BE2C (cell line): ENCODE measurements at regions not wholly inside any gene's neighbourhood (a gene's known extent, or its start where the extent isn't known, plus 50 kb on each side); places are given as distances from the start of the nearest gene placed in this dataset.

Experiments
- DNase-seq: peaks from one replicate; pipeline ENCODE4 v3.0.0-alpha.2; 2020
- H3K27me3 ChIP-seq: fragments of 250-450 bp; sonication (Bioruptor Pico); 2 replicates; pipeline ENCODE4 v1.5.1; 2020; ENCODE audit warnings: mild to moderate bottlenecking
- H3K36me3 ChIP-seq: fragments of 250-450 bp; sonication (Bioruptor Pico); 2 replicates; pipeline ENCODE4 v1.5.1; 2020; ENCODE audit warnings: mild to moderate bottlenecking
- H3K4me1 ChIP-seq: fragments of 250-450 bp; sonication (Bioruptor Pico); 2 replicates; pipeline ENCODE4 v1.5.1; 2020
- H3K4me3 ChIP-seq: 2 replicates; pipeline ENCODE4 v1.5.1; 2011; ENCODE audit warnings: low read depth, low read length
- H3K9me3 ChIP-seq: fragments of 250-450 bp; sonication (Bioruptor Pico); 2 replicates; pipeline ENCODE4 v1.5.1; 2020
- TF ChIP-seq, protein P1 (sequence below): IDR thresholded peaks from 2 replicates; pipeline ENCODE4 v1.5.1; 2012; ENCODE audit warnings: mild to moderate bottlenecking, low read depth, low read length

DNA sequence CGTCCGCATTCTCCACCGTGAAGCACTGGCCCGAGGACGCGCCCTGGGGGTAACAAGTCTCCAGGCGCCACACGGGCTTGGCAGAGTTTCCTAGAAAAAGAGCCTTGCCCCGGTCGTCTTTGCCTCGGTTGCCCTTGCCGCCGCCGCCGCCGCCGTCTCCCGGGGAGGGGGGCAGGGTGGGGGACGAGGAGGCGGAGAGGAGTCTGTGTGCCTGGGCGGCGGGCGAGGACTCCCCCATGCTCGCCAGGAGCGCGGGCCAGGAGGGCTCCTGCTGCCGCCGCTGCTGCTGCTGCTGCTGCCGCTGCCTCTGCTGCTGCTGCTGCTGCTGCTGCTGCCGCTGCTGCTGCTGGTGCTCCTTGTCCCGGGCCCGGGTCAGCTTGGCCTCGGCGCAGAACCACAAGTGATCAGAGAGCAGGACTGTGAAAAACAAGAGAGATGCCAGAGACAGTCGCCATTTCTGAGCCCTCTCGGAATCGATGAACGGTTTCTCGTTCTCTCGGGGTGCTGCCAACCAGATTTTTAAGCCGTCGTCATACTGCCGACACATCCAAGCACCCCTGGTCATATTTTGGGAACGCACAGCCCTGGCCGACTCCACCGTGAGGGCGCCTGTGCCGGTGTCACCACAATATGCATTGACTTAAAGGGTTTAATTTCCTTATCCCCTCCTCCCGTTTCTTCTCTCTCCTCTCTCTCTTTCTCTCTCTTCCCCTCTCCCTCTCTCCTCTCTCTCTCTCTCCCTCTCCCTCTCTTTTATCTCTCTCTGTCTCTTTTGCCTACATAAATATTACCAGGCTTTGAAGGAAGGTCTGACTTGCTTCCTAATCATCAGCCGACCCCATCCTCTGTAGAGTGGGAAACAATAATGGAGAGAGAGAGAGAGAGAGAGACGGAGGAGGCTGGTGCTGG lies 349.1 kb downstream of the LIG4 start:
- H3K27me3 ChIP-seq, result no peaks in the 10 kb centered on the region
- peak overlapping the region; percentile 97 for H3K4me3 ChIP-seq
- H3K4me1 ChIP-seq, result 0 out of 2 replicates have a peak, but pooled peaks cover 6% of the 10 kb centered on the region
- H3K9me3 ChIP-seq, result no peaks in the 10 kb centered on the region
- TF ChIP-seq, protein P1, sequence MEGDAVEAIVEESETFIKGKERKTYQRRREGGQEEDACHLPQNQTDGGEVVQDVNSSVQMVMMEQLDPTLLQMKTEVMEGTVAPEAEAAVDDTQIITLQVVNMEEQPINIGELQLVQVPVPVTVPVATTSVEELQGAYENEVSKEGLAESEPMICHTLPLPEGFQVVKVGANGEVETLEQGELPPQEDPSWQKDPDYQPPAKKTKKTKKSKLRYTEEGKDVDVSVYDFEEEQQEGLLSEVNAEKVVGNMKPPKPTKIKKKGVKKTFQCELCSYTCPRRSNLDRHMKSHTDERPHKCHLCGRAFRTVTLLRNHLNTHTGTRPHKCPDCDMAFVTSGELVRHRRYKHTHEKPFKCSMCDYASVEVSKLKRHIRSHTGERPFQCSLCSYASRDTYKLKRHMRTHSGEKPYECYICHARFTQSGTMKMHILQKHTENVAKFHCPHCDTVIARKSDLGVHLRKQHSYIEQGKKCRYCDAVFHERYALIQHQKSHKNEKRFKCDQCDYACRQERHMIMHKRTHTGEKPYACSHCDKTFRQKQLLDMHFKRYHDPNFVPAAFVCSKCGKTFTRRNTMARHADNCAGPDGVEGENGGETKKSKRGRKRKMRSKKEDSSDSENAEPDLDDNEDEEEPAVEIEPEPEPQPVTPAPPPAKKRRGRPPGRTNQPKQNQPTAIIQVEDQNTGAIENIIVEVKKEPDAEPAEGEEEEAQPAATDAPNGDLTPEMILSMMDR, result no peak
- peak; percentile 77 for DNase-seq
- peaks cover 11% of the 10 kb centered on the region for H3K36me3 ChIP-seq

GRCh38 chr13:107865643-107866031 lies 349.7 kb downstream of the LIG4 start:
- Histone ChIP-seq H3K4me3 (peak overlapping the region; percentile 97), H3K36me3 (peaks cover 13% of the 10 kb centered on the region), H3K27me3 (no peaks in the 10 kb centered on the region), H3K9me3 (no peaks in the 10 kb centered on the region), H3K4me1 (peaks cover 8% of the 10 kb centered on the region; the same call in 1 of the 2 replicates)
- DNase-seq, result no peak
- TF ChIP-seq, protein P1, result no peak

DNA sequence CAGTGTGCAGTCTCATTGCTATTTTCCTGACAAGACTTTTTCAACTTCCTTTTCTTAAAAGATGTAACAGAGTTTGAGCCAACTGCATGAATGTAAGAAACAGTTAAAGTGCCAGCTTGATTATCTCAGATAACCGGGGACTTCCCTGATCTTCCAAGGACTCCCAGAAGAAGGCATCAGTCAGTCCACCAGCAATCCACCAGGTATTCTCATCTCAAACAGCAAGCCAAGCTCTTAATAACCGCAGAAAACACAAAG lies 350.1 kb downstream of the LIG4 start:
- H3K9me3 ChIP-seq, result no peaks in the 10 kb centered on the region
- H3K36me3 ChIP-seq, result peaks cover 13% of the 10 kb centered on the region
- peaks cover 9% of the 10 kb centered on the region; the same call in 1 of the 2 replicates for H3K4me1 ChIP-seq
- TF ChIP-seq, protein P1, result no peak
- H3K27me3 ChIP-seq, result no peaks in the 10 kb centered on the region
- no peak for DNase-seq
- peak overlapping the region; percentile 97 for H3K4me3 ChIP-seq

- Histone ChIP-seq H3K9me3 (no peaks in the 10 kb centered on the region), H3K36me3 (peaks cover 15% of the 10 kb centered on the region), H3K4me1 (peaks cover 4% of the 10 kb centered on the region; the same call in 1 of the 2 replicates), H3K27me3 (no peaks in the 10 kb centered on the region), H3K4me3 (peak overlapping the region; percentile 97)
- no peak for DNase-seq
- TF ChIP-seq, protein P1, result no peak
Observed at GRCh38 chr13:107864543-107865317, 350.6 kb downstream of the LIG4 start.

DNA sequence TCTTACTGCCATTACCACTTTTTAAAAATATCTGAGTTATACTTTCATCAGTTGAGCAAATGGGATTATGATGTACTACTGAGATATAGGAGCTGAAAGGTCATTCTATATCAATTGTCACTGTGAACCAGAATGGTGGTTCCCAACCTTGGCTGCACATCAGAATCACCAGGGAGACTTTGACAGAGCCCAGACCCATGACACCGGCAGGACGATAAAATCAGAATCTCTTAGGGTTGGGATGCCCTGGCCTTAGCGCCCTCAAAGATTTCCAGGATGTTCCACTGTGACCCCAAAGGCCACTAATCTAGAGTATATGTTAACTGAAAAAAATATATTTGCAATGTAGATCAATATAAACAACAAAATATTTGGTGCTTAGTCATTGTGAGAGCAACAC lies 355.1 kb downstream of the LIG4 start:
- no peaks in the 10 kb centered on the region for H3K27me3 ChIP-seq
- TF ChIP-seq, protein P1, result no peak

More for the DNA sequence above, 355.1 kb downstream of the LIG4 start:
- H3K4me1 ChIP-seq, result peaks cover 15% of the 10 kb centered on the region
- peak; percentile 51 for DNase-seq
- H3K9me3 ChIP-seq, result peaks cover 5% of the 10 kb centered on the region; the same call in 1 of the 2 replicates
- peak overlapping the region; percentile 9; the same call in 1 of the 2 replicates for H3K4me3 ChIP-seq
- peaks cover 39% of the 10 kb centered on the region for H3K36me3 ChIP-seq
